IMR-90 (cell line): ENCODE measurements at regions not wholly inside any gene's neighbourhood (a gene's known extent, or its start where the extent isn't known, plus 50 kb on each side); places are given as distances from the start of the nearest gene placed in this dataset.
A peak's percentile ranks its signal among the peaks of the same experiment; 100 is the strongest.

Experiments
- ATAC-seq: fragments of 200-7000 bp; cut with Tn5 transposase; 2 replicates; pipeline ENCODE4 v1.9.1; 2020; ENCODE audit warnings: low read depth, mild to moderate bottlenecking, moderate library complexity
- BruUV-seq: library from RNA; stranded (reverse); fragments of 400-500 nt; replicated peaks from 2 replicates; lab custom pipeline; 2021; lab: Mats Ljungman, UMichigan
- CTCF ChIA-PET: fragments of 300-600 bp; formaldehyde crosslinking; extraction: SDS; loops from one replicate; lab custom pipeline; 2021; ENCODE audit warnings: antibody characterized with exemption; lab: Yijun Ruan, JAX
- POLR2A ChIA-PET: fragments of 300-600 bp; sonication (Branson Sonifier 250); formaldehyde crosslinking; loops from one replicate; lab custom pipeline; 2022; ENCODE audit warnings: antibody characterized with exemption; ENCODE audit not compliant: unreplicated experiment; lab: Charles Lee
- DNase-seq: peaks from one replicate; pipeline ENCODE4 v3.0.0; 2013
- H2AFZ ChIP-seq: replicated peaks from 2 replicates; pipeline ENCODE3; 2013; ENCODE audit warnings: low read length, mild to moderate bottlenecking; ENCODE audit not compliant: poor library complexity
- H2AK5ac ChIP-seq: 2 replicates; pipeline ENCODE4 v1.6.1; 2013; ENCODE audit warnings: low read depth, low read length, inconsistent platforms
- H2AK9ac ChIP-seq: replicated peaks from 2 replicates; pipeline ENCODE3; 2013; ENCODE audit warnings: mild to moderate bottlenecking, low read depth, low read length, moderate library complexity; ENCODE audit not compliant: poor library complexity
- H2BK120ac ChIP-seq: 2 replicates; pipeline ENCODE4 v1.6.1; 2013; ENCODE audit warnings: low read depth, low read length, inconsistent platforms
- H2BK15ac ChIP-seq: 3 replicates; pipeline ENCODE4 v1.6.1; 2013; ENCODE audit warnings: low read depth, low read length, inconsistent platforms
- H2BK20ac ChIP-seq: 2 replicates; pipeline ENCODE4 v1.6.1; 2013; ENCODE audit warnings: low read depth, mild to moderate bottlenecking, inconsistent platforms, low read length, moderate library complexity
- H2BK5ac ChIP-seq: 2 replicates; pipeline ENCODE4 v1.6.1; 2013; ENCODE audit warnings: mild to moderate bottlenecking, low read depth, low read length, inconsistent platforms; ENCODE audit not compliant: poor library complexity, severe bottlenecking
- H3K14ac ChIP-seq: replicated peaks from 2 replicates; pipeline ENCODE4 v1.6.1; 2013; ENCODE audit warnings: low read depth, low read length, inconsistent platforms
- H3K18ac ChIP-seq: 2 replicates; pipeline ENCODE4 v1.6.1; 2013; ENCODE audit warnings: low read depth, low read length, control low read depth
- H3K23ac ChIP-seq: 2 replicates; pipeline ENCODE4 v1.6.1; 2013; ENCODE audit warnings: low read depth, low read length, inconsistent platforms
- H3K27ac ChIP-seq: 2 replicates; pipeline ENCODE4 v1.5.1; 2013; ENCODE audit warnings: mild to moderate bottlenecking, control low read depth, low read length; ENCODE audit not compliant: insufficient read depth
- H3K27me3 ChIP-seq: 2 replicates; pipeline ENCODE4 v1.6.1; 2013; ENCODE audit warnings: low read length; ENCODE audit not compliant: control insufficient read depth, insufficient read depth
- H3K36me3 ChIP-seq: 2 replicates; pipeline ENCODE4 v1.6.1; 2013; ENCODE audit warnings: low read length, mixed read lengths; ENCODE audit not compliant: control insufficient read depth, insufficient read depth
- H3K4ac ChIP-seq: 2 replicates; pipeline ENCODE4 v1.6.1; 2013; ENCODE audit warnings: low read depth, low read length, inconsistent platforms
- H3K4me1 ChIP-seq: 2 replicates; pipeline ENCODE4 v1.6.1; 2013; ENCODE audit warnings: low read length, mixed read lengths; ENCODE audit not compliant: control insufficient read depth, insufficient read depth
- H3K4me2 ChIP-seq: 2 replicates; pipeline ENCODE4 v1.6.1; 2013; ENCODE audit warnings: low read depth, mild to moderate bottlenecking, control low read depth, low read length, moderate library complexity
- H3K4me3 ChIP-seq: 2 replicates; pipeline ENCODE4 v1.5.1; 2013; ENCODE audit warnings: low read depth, mild to moderate bottlenecking, control low read depth, low read length, moderate library complexity; ENCODE audit not compliant: insufficient read depth
- H3K56ac ChIP-seq: 2 replicates; pipeline ENCODE4 v1.6.1; 2013; ENCODE audit warnings: low read length, inconsistent platforms; ENCODE audit not compliant: insufficient read depth; ENCODE audit errors: extremely low read depth
- H3K79me1 ChIP-seq, 2 experiments: 2 replicates each; pipeline ENCODE4 v1.6.1; 2013; ENCODE audit warnings: low read length in 2 of 2, inconsistent platforms in 1 of 2, low read depth in 1 of 2
- H3K9ac ChIP-seq: 2 replicates; pipeline ENCODE4 v1.6.1; 2013; ENCODE audit warnings: low read depth, low read length, control low read depth
- H3K9me1 ChIP-seq: 2 replicates; pipeline ENCODE4 v1.6.1; 2013; ENCODE audit warnings: low read length, inconsistent platforms; ENCODE audit not compliant: insufficient read depth
- H3K9me3 ChIP-seq: 2 replicates; pipeline ENCODE4 v1.6.1; 2013; ENCODE audit warnings: low read length; ENCODE audit not compliant: control insufficient read depth, insufficient read depth
- H4K20me1 ChIP-seq: 2 replicates; pipeline ENCODE4 v1.6.1; 2013; ENCODE audit warnings: low read length, inconsistent platforms; ENCODE audit not compliant: insufficient read depth
- H4K5ac ChIP-seq: 2 replicates; pipeline ENCODE4 v1.6.1; 2013; ENCODE audit warnings: mild to moderate bottlenecking, low read depth, low read length, control low read depth
- H4K8ac ChIP-seq, 2 experiments: 2 replicates each; pipeline ENCODE4 v1.6.1; 2013; ENCODE audit warnings: low read depth in 2 of 2, low read length in 2 of 2, control low read depth in 1 of 2, inconsistent platforms in 1 of 2
- H4K91ac ChIP-seq: 2 replicates; pipeline ENCODE4 v1.6.1; 2013; ENCODE audit warnings: low read depth, low read length, inconsistent platforms; ENCODE audit not compliant: insufficient read depth
- BHLHE40 ChIP-seq: fragments of 150-350 bp; IDR thresholded peaks from 2 replicates; pipeline ENCODE4 v1.6.1; 2016; ENCODE audit warnings: mild to moderate bottlenecking, low read depth, low read length
- CHD1 ChIP-seq: IDR thresholded peaks from 2 replicates; pipeline ENCODE4 v1.6.1; 2012; ENCODE audit warnings: low read depth, low read length, improper control_type of control experiment
- WGBS, 2 experiments: methylation state at CpG; one replicate each; pipeline versions ENCODE4 v1.1.5 to v1.1.7; 2013; ENCODE audit warnings: missing lambda C conversion rate in 2 of 2; ENCODE audit not compliant: insufficient read length in 1 of 2; ENCODE audit errors: extremely low coverage in 2 of 2; 5-methylcytosine and 5-hydroxymethylcytosine counted together
- dilution Hi-C: fragments of 300-500 bp; cut with HindIII; formaldehyde crosslinking; loops from one replicate; pipeline ENCODE4 v1.14.3; 2018; ENCODE audit warnings: low sequenced_read_pairs; ENCODE audit not compliant: unreplicated experiment
- in situ Hi-C: fragments of 300-500 bp; cut with MboI; formaldehyde crosslinking; loops from 3 replicates; pipeline ENCODE4 v1.14.3; 2019; ENCODE audit warnings: low sequenced_read_pairs, inconsistent platforms, mixed read lengths
- intact Hi-C: fragments of 100-400 bp; cut with micrococcal nuclease; formaldehyde crosslinking; loops from 2 replicates; pipeline ENCODE4 v1.10.0; 2022
- TF ChIP-seq, protein P1 (sequence below): fragments of 150-350 bp; IDR thresholded peaks from 2 replicates; pipeline ENCODE4 v1.6.1; 2017; ENCODE audit warnings: mild to moderate bottlenecking, antibody characterized with exemption, low read length, low read depth
- TF ChIP-seq, protein P2 (sequence below): conservative IDR thresholded peaks from 2 replicates; pipeline ENCODE4 v1.5.1; 2012; ENCODE audit warnings: mild to moderate bottlenecking, low read depth, low read length, improper control_type of control experiment

DNA sequence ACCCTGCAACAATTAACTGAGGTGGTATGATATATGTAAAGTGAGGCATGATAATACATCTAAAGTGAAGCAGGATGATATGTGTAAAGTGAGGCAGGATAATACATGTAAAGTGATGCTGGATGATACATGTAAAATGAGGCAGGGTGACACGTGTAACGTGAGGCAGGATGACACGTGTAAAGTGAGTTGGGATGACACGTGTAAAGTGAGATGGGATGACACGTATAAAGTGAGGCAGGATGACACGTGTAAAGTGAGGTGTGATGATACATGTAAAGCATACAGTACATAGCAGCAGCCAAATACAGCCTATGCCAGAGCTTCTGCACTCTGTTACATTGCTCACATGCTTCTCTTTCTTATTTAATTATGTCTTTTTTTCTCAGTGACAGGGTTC is 184.4 kb upstream of the FOXF1 start:
- Histone ChIP-seq H3K9me1 (0 out of 2 replicates have a peak, but pooled peaks cover 2% of the 10 kb centered on the region), H3K4me2 (no peak overlapping the region), H3K56ac (no peak overlapping the region), H3K36me3 (no peaks in the 10 kb centered on the region), H3K4ac (no peak overlapping the region), H3K4me3 (no peak overlapping the region), H4K20me1 (no peaks in the 10 kb centered on the region), H3K18ac (no peak overlapping the region), H2BK5ac (no peak overlapping the region), H2AK5ac (peak overlapping the region; percentile 32; the same call in 1 of the 2 replicates), H2BK20ac (no peak overlapping the region), H3K4me1 (no peaks in the 10 kb centered on the region), H3K9me3 (peaks cover 7% of the 10 kb centered on the region), H3K23ac (no peak overlapping the region), H3K79me1 (no peaks in the 10 kb centered on the region), H2BK15ac (no peak overlapping the region), H4K5ac (no peak overlapping the region), H3K9ac (no peak overlapping the region), H3K27ac (no peak overlapping the region), H2BK120ac (no peak overlapping the region), H4K91ac (no peak overlapping the region), H3K14ac (no peak overlapping the region), H4K8ac (no peak overlapping the region), H2AK9ac (no peak overlapping the region), H2AFZ (no peak overlapping the region), H3K27me3 (peaks cover 7% of the 10 kb centered on the region; the same call in 1 of the 2 replicates)
- TF ChIP-seq, protein P1, sequence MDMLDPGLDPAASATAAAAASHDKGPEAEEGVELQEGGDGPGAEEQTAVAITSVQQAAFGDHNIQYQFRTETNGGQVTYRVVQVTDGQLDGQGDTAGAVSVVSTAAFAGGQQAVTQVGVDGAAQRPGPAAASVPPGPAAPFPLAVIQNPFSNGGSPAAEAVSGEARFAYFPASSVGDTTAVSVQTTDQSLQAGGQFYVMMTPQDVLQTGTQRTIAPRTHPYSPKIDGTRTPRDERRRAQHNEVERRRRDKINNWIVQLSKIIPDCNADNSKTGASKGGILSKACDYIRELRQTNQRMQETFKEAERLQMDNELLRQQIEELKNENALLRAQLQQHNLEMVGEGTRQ, result no peak
- TF ChIP-seq BHLHE40, result no peak
- TF ChIP-seq, protein P2, sequence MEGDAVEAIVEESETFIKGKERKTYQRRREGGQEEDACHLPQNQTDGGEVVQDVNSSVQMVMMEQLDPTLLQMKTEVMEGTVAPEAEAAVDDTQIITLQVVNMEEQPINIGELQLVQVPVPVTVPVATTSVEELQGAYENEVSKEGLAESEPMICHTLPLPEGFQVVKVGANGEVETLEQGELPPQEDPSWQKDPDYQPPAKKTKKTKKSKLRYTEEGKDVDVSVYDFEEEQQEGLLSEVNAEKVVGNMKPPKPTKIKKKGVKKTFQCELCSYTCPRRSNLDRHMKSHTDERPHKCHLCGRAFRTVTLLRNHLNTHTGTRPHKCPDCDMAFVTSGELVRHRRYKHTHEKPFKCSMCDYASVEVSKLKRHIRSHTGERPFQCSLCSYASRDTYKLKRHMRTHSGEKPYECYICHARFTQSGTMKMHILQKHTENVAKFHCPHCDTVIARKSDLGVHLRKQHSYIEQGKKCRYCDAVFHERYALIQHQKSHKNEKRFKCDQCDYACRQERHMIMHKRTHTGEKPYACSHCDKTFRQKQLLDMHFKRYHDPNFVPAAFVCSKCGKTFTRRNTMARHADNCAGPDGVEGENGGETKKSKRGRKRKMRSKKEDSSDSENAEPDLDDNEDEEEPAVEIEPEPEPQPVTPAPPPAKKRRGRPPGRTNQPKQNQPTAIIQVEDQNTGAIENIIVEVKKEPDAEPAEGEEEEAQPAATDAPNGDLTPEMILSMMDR, result no peak
- TF ChIP-seq CHD1, result no peak
- WGBS, 2 experiments, result 100% methylated on average over 3 of the region's 6 CpGs; no CpG with 5 or more reads in 1 of the 2 experiments
- no peak for DNase-seq
- no peak for ATAC-seq
- BruUV-seq, result no TSS peak
- ChIA-PET CTCF (no interaction called here), POLR2A (no interaction called here)
- dilution Hi-C loops, result no loop called here
- intact Hi-C loops, result no loop called here
- in situ Hi-C loops, result no loop called here
